ENCODE measurements at regions not wholly inside any gene's neighbourhood (a gene's known extent, or its start where the extent isn't known, plus 50 kb on each side); places are given as distances from the start of the nearest gene placed in this dataset.
"Not testable (repeated sequence)": the region's sequence is repeated elsewhere in the genome, so short reads cannot be mapped to it uniquely, and the experiment has no call there.

DNA sequence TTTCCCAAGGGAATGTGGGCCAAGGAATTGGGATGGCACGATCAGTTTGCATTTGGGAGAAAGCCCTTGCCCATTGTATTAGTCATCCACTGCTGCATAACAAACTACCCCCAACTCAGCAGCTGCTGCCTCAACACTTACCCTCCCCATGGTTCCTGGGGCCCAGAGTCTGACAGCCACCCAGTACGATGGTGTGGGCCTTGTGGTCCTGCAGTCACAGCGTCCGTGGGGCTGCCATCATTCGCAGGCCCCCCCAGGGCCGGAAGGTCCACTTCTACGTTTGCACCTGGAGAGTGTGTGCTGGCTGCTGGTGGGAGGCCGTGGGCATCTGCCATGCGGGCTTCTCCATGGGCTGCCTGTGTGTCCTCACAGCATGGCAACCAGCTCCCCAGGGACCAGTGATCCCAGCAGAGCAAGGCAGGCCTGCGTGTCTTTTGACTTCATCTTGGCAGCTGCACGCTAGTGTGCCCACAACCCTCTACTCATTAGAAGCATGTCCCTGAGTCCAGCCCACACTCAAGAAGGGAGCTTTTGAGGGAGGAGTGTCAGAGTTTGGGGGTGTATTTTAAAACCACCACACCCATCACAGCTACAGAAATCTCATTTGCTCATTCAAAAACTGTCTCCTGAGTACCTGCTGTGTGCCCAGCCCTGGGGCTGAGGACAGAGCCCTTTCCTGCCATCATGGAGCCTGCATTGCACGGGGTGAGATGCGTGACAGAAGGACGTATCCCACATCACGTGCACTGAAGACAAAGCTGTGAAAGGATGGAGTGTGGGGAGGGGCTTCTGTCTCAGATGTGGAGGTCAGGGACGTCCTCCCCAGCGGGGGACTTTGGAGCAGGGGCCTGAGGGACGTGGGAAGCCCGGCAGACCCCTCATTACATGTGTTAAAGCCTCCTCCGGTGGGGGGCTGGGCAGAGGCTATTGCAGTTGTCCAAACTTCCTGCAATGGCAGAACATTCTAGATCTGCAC, 185.0 kb upstream of the ZNF469 start (continued):
- TF ChIP-seq, protein P1, sequence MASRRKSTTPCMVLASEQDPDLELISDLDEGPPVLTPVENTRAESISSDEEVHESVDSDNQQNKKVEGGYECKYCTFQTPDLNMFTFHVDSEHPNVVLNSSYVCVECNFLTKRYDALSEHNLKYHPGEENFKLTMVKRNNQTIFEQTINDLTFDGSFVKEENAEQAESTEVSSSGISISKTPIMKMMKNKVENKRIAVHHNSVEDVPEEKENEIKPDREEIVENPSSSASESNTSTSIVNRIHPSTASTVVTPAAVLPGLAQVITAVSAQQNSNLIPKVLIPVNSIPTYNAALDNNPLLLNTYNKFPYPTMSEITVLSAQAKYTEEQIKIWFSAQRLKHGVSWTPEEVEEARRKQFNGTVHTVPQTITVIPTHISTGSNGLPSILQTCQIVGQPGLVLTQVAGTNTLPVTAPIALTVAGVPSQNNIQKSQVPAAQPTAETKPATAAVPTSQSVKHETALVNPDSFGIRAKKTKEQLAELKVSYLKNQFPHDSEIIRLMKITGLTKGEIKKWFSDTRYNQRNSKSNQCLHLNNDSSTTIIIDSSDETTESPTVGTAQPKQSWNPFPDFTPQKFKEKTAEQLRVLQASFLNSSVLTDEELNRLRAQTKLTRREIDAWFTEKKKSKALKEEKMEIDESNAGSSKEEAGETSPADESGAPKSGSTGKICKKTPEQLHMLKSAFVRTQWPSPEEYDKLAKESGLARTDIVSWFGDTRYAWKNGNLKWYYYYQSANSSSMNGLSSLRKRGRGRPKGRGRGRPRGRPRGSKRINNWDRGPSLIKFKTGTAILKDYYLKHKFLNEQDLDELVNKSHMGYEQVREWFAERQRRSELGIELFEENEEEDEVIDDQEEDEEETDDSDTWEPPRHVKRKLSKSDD (conservative IDR thresholded peaks at IDR 0.05; ENCODE audit: low read length): no peak
- TF ChIP-seq FOXJ3 (CRISPR knock-in tag; IDR thresholded peaks at IDR 0.05) (no peak), BCL6 (CRISPR knock-in tag; IDR thresholded peaks at IDR 0.05) (no peak), BRF1 (IDR thresholded peaks at IDR 0.05; ENCODE audit: borderline replicate concordance, extremely low read depth, insufficient read length) (no peak), ILK (tag; IDR thresholded peaks at IDR 0.05; ENCODE audit: borderline replicate concordance, low read depth) (no peak), ZNF445 (CRISPR knock-in tag; IDR thresholded peaks at IDR 0.05; ENCODE audit: low read depth) (no peak), SMAD2 (IDR thresholded peaks at IDR 0.05; ENCODE audit: low read depth, low read length) (no peak), NCOA1 (IDR thresholded peaks at IDR 0.05; ENCODE audit: low read depth) (no peak)
- TF ChIP-seq, protein P2, sequence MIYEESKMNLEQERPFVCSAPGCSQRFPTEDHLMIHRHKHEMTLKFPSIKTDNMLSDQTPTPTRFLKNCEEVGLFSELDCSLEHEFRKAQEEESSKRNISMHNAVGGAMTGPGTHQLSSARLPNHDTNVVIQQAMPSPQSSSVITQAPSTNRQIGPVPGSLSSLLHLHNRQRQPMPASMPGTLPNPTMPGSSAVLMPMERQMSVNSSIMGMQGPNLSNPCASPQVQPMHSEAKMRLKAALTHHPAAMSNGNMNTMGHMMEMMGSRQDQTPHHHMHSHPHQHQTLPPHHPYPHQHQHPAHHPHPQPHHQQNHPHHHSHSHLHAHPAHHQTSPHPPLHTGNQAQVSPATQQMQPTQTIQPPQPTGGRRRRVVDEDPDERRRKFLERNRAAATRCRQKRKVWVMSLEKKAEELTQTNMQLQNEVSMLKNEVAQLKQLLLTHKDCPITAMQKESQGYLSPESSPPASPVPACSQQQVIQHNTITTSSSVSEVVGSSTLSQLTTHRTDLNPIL (CRISPR knock-in tag; IDR thresholded peaks at IDR 0.05): no peak

DNA sequence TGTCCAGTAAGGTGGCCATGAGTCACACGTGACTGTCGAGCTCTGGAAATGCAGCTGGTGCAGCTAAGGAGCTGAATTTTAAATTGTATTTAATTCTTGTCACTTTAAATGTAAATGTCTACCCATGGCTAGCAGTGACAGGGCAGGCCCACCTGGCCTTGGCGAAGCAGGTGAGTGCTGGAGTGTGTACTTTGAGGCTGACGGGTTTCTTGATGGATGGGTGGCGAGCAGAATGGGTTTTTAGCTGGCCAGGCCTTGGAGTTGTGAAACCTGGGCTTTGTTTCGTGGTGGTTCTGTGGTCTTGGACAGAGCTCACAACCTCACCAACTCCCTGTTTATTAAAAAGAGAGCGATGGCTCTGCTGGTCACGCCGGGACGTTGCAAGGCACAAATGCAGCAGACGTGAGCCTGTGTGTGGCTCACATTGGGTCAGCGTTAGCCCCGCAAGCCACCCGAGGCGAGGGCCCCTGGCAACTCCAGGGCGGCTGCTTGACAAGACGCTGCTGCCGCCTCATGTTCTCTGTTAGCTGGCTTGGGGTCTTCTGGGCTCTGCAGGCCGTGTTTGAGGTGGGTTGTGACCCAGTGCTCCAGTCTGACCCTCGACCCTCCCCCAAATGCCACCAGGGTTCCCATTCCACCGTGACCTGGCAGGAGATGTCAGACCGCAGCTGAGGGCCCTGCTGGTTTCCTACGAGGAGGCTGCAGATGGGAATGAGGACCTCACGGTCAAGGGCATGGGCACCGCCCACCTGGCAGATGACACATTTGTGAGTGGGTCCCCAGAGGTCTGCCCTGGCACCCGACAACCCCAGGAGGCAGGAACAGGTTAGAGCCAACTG, 184.1 kb upstream of the ZNF469 start:
- H3K9ac ChIP-seq (ENCODE audit: insufficient read depth in 1 of 2, low read depth in 2 of 2, low read length in 2 of 2); H3K4me3 ChIP-seq; intact Hi-C loops (cut with micrococcal nuclease); ATAC-seq; H3K27ac ChIP-seq (ENCODE audit: extremely low read depth, low read depth, low read length); POLR2A ChIA-PET; H3K36me3 ChIP-seq (ENCODE audit: control insufficient read depth, insufficient read depth, low read length); H4K20me1 ChIP-seq (replicated peaks; ENCODE audit: control insufficient read depth, insufficient read depth, low read length); H3K79me2 ChIP-seq (ENCODE audit: control insufficient read depth, insufficient read depth, low read length); in situ Hi-C loops (cut with MboI); BruUV-seq (replicated peaks); H3K4me2 ChIP-seq (ENCODE audit: insufficient read depth, low read length); H2AFZ ChIP-seq (ENCODE audit: low read depth, low read length); CTCF ChIA-PET (ENCODE audit: low intra/inter-chr PET ratio); H3K9me1 ChIP-seq (ENCODE audit: control insufficient read depth, insufficient read depth, low read length); DNase-seq (ENCODE audit: extremely low read depth in 1 of 4, low spot score in 3 of 4); H3K9me3 ChIP-seq (replicated peaks; ENCODE audit: control insufficient read depth, insufficient read depth, low read depth, low read length); H3K4me1 ChIP-seq (replicated peaks in 1 of 2; ENCODE audit: control insufficient read depth in 2 of 2, insufficient read depth in 2 of 2, low read length in 2 of 2): not testable (repeated sequence)
- peaks cover 11 to 80% of the 10 kb centered on the region in 2 experiments; a peak in 3 of 5 replicates for H3K27me3 ChIP-seq (ENCODE audit: control insufficient read depth in 2 of 2, insufficient read depth in 2 of 2, low read length in 2 of 2)
- FAIRE-seq: peak; percentile 55
- 16% methylated on average over 19 of the region's 26 CpGs for WGBS (ENCODE audit: insufficient coverage, low coverage, missing lambda C conversion rate)

All from K562 (cell line).